ENCODE measurements at regions not wholly inside any gene's neighbourhood (a gene's known extent, or its start where the extent isn't known, plus 50 kb on each side); places are given as distances from the start of the nearest gene placed in this dataset.

GRCh38 chr9:81513059-81513458 lies 176.3 kb downstream of the TLE1 start:
- TF ChIP-seq EZH2 (IDR thresholded peaks at IDR 0.05; ENCODE audit: borderline replicate concordance, low read depth, low read length, severe bottlenecking) (no peak), CTCF (IDR thresholded peaks at IDR 0.05; ENCODE audit: extremely low read depth in 1 of 2, insufficient read depth in 1 of 2, low read depth in 1 of 2, low read length in 2 of 2) (no peak), MAX (IDR thresholded peaks at IDR 0.05; ENCODE audit: insufficient read depth, insufficient read length) (no peak), POLR2A (IDR thresholded peaks at IDR 0.05; ENCODE audit: low read depth, low read length) (no peak), POLR2AphosphoS5 (IDR thresholded peaks at IDR 0.05; ENCODE audit: insufficient read depth, low read depth, low read length) (no peak), FOS (IDR thresholded peaks at IDR 0.05; ENCODE audit: borderline replicate concordance, insufficient read depth, low read length) (no peak), MYC (IDR thresholded peaks at IDR 0.05; ENCODE audit: low read depth, low read length) (no peak)
